ENCODE measurements at regions not wholly inside any gene's neighbourhood (a gene's known extent, or its start where the extent isn't known, plus 50 kb on each side); places are given as distances from the start of the nearest gene placed in this dataset.

- ChIA-PET POLR2A (ENCODE audit: low non-redundant PET) (no interaction called here), CTCF (no interaction called here)
- no peak overlapping the region for H3K4me3 ChIP-seq (ENCODE audit: low read depth, low read length, poor library complexity, severe bottlenecking)
Measured at GRCh38 chr1:175842550-175842949, 99.2 kb upstream of the TNR start.

GRCh38 chr1:175841738-175842187 is 98.4 kb upstream of the TNR start:
- POLR2A ChIA-PET (ENCODE audit: low non-redundant PET): no interaction called here
- BruUV-seq (replicated peaks): no TSS peak
- CTCF ChIA-PET: no interaction called here
- no peak for DNase-seq (ENCODE audit: low spot score)
- Histone ChIP-seq H3K4me3 (ENCODE audit: low read depth, low read length, poor library complexity, severe bottlenecking) (no peak overlapping the region), H3K27me3 (replicated peaks; ENCODE audit: insufficient read depth, low read depth, low read length, poor library complexity) (peaks cover 4% of the 10 kb centered on the region), H3K4me1 (ENCODE audit: insufficient read depth, low read length, poor library complexity, severe bottlenecking) (no peaks in the 10 kb centered on the region), H3K27ac (ENCODE audit: low read depth, low read length, poor library complexity, severe bottlenecking) (no peak overlapping the region), H3K9me3 (ENCODE audit: low read depth, low read length, poor library complexity, severe bottlenecking) (no peaks in the 10 kb centered on the region), H3K36me3 (ENCODE audit: insufficient read depth, low read length, poor library complexity, severe bottlenecking) (no peaks in the 10 kb centered on the region)
- TF ChIP-seq CTCF (conservative IDR thresholded peaks at IDR 0.05; ENCODE audit: low read depth, low read length) (no peak), EZH2 (IDR thresholded peaks at IDR 0.05; ENCODE audit: borderline replicate concordance, low read depth, low read length, poor library complexity, severe bottlenecking) (no peak)
- intact Hi-C loops (cut with micrococcal nuclease; ENCODE audit: unreplicated experiment): no loop called here

More at GRCh38 chr1:175842550-175842949, 99.2 kb upstream of the TNR start:
- no TSS peak for BruUV-seq (replicated peaks)
- no peaks in the 10 kb centered on the region for H3K9me3 ChIP-seq (ENCODE audit: low read depth, low read length, poor library complexity, severe bottlenecking)
- no peaks in the 10 kb centered on the region for H3K4me1 ChIP-seq (ENCODE audit: insufficient read depth, low read length, poor library complexity, severe bottlenecking)
- no peak for TF ChIP-seq CTCF (conservative IDR thresholded peaks at IDR 0.05; ENCODE audit: low read depth, low read length)
- no peak for TF ChIP-seq EZH2 (IDR thresholded peaks at IDR 0.05; ENCODE audit: borderline replicate concordance, low read depth, low read length, poor library complexity, severe bottlenecking)
- intact Hi-C loops (cut with micrococcal nuclease; ENCODE audit: unreplicated experiment): no loop called here
- DNase-seq (ENCODE audit: low spot score): no peak
- peaks cover 4% of the 10 kb centered on the region for H3K27me3 ChIP-seq (replicated peaks; ENCODE audit: insufficient read depth, low read depth, low read length, poor library complexity)
- H3K36me3 ChIP-seq (ENCODE audit: insufficient read depth, low read length, poor library complexity, severe bottlenecking): no peaks in the 10 kb centered on the region
- H3K27ac ChIP-seq (ENCODE audit: low read depth, low read length, poor library complexity, severe bottlenecking): no peak overlapping the region

- CTCF ChIA-PET: no interaction called here
- Histone ChIP-seq H3K9me3 (ENCODE audit: low read depth, low read length, poor library complexity, severe bottlenecking) (no peaks in the 10 kb centered on the region), H3K27ac (ENCODE audit: low read depth, low read length, poor library complexity, severe bottlenecking) (no peak overlapping the region), H3K4me1 (ENCODE audit: insufficient read depth, low read length, poor library complexity, severe bottlenecking) (no peaks in the 10 kb centered on the region), H3K27me3 (replicated peaks; ENCODE audit: insufficient read depth, low read depth, low read length, poor library complexity) (peaks cover 4% of the 10 kb centered on the region), H3K4me3 (ENCODE audit: low read depth, low read length, poor library complexity, severe bottlenecking) (no peak overlapping the region), H3K36me3 (ENCODE audit: insufficient read depth, low read length, poor library complexity, severe bottlenecking) (no peaks in the 10 kb centered on the region)
- DNase-seq (ENCODE audit: low spot score): no peak
- POLR2A ChIA-PET (ENCODE audit: low non-redundant PET): interaction anchor here (0.6 kb wide), 1 partner anchor 207 kb away, joined by 4 read pairs; no protein-coding TSS in a partner anchor
- intact Hi-C loops (cut with micrococcal nuclease; ENCODE audit: unreplicated experiment): no loop called here
- no TSS peak for BruUV-seq (replicated peaks)
- TF ChIP-seq CTCF (conservative IDR thresholded peaks at IDR 0.05; ENCODE audit: low read depth, low read length) (no peak), EZH2 (IDR thresholded peaks at IDR 0.05; ENCODE audit: borderline replicate concordance, low read depth, low read length, poor library complexity, severe bottlenecking) (no peak)
Measured at GRCh38 chr1:175840787-175841186, 97.4 kb upstream of the TNR start.

All from A673 (cell line).